ENCODE measurements at regions not wholly inside any gene's neighbourhood (a gene's known extent, or its start where the extent isn't known, plus 50 kb on each side); places are given as distances from the start of the nearest gene placed in this dataset.

GRCh38 chr20:57804470-57805250, 94.8 kb upstream of the PMEPA1 start:
- no peak overlapping the region for H3K27ac ChIP-seq (ENCODE audit: low read depth, low read length, poor library complexity, severe bottlenecking)

GRCh38 chr20:57803508-57804005, 93.7 kb upstream of the PMEPA1 start:
- Histone ChIP-seq H3K4me3 (ENCODE audit: low read depth, low read length, poor library complexity, severe bottlenecking) (no peak overlapping the region), H3K79me2 (ENCODE audit: insufficient read depth, low read depth, low read length) (no peaks in the 10 kb centered on the region), H3K4me2 (ENCODE audit: low read length) (no peak overlapping the region), H2AFZ (ENCODE audit: low read length) (no peak overlapping the region), H3K9me2 (ENCODE audit: insufficient read depth, low read length) (no peaks in the 10 kb centered on the region), H3K9me3 (ENCODE audit: low read length) (no peaks in the 10 kb centered on the region), H3K36me3 (ENCODE audit: insufficient read depth, low read length) (no peaks in the 10 kb centered on the region), H3K27ac (ENCODE audit: low read depth, low read length, poor library complexity, severe bottlenecking) (no peak overlapping the region), H4K20me1 (ENCODE audit: insufficient read depth, low read length) (no peaks in the 10 kb centered on the region), H3K4me1 (ENCODE audit: insufficient read depth, low read length, poor library complexity, severe bottlenecking) (no peaks in the 10 kb centered on the region)
- no TSS peak for BruUV-seq (replicated peaks)
- intact Hi-C loops (cut with micrococcal nuclease; ENCODE audit: unreplicated experiment): no loop called here
- DNase-seq (ENCODE audit: low spot score): no peak
- TF ChIP-seq EZH2phosphoT487 (IDR thresholded peaks at IDR 0.05; ENCODE audit: borderline replicate concordance, low read depth, low read length) (no peak), CTCF (conservative IDR thresholded peaks at IDR 0.05; ENCODE audit: low read length) (no peak)
- POLR2A ChIA-PET: no interaction called here
- CTCF ChIA-PET (ENCODE audit: unreplicated experiment): no interaction called here

More at GRCh38 chr20:57804470-57805250, 94.8 kb upstream of the PMEPA1 start:
- Histone ChIP-seq H3K4me2 (ENCODE audit: low read length) (no peak overlapping the region), H4K20me1 (ENCODE audit: insufficient read depth, low read length) (no peaks in the 10 kb centered on the region), H3K36me3 (ENCODE audit: insufficient read depth, low read length) (no peaks in the 10 kb centered on the region), H3K4me1 (ENCODE audit: insufficient read depth, low read length, poor library complexity, severe bottlenecking) (no peaks in the 10 kb centered on the region), H3K4me3 (ENCODE audit: low read depth, low read length, poor library complexity, severe bottlenecking) (no peak overlapping the region), H2AFZ (ENCODE audit: low read length) (no peak overlapping the region), H3K9me2 (ENCODE audit: insufficient read depth, low read length) (no peaks in the 10 kb centered on the region), H3K9me3 (ENCODE audit: low read length) (no peaks in the 10 kb centered on the region), H3K79me2 (ENCODE audit: insufficient read depth, low read depth, low read length) (no peaks in the 10 kb centered on the region)
- no peak for DNase-seq (ENCODE audit: low spot score)
- CTCF ChIA-PET (ENCODE audit: unreplicated experiment): no interaction called here
- no peak for TF ChIP-seq CTCF (conservative IDR thresholded peaks at IDR 0.05; ENCODE audit: low read length)
- no peak for TF ChIP-seq EZH2phosphoT487 (IDR thresholded peaks at IDR 0.05; ENCODE audit: borderline replicate concordance, low read depth, low read length)
- intact Hi-C loops (cut with micrococcal nuclease; ENCODE audit: unreplicated experiment): no loop called here
- POLR2A ChIA-PET: no interaction called here
- BruUV-seq (replicated peaks): no TSS peak

All from OCI-LY7 (cell line).